SKM-1 (cell line): ENCODE measurements at regions not wholly inside any gene's neighbourhood (a gene's known extent, or its start where the extent isn't known, plus 50 kb on each side); places are given as distances from the start of the nearest gene placed in this dataset.
A peak's percentile ranks its signal among the peaks of the same experiment; 100 is the strongest.

Experiments
- DNase-seq: peaks from one replicate; lab custom pipeline; 2025; ENCODE audit not compliant: unreplicated experiment; lab: John Stamatoyannopoulos, UW

GRCh38 chr3:104520228-104520655 is 846.5 kb upstream of the ALCAM start:
- DNase-seq = no peak

- no peak for DNase-seq
Observed at GRCh38 chr3:104521606-104522336, 844.9 kb upstream of the ALCAM start.

GRCh38 chr3:104523136-104523535 is 843.6 kb upstream of the ALCAM start:
- DNase-seq = no peak

GRCh38 chr3:104526901-104527401 is 839.8 kb upstream of the ALCAM start:
- peak; percentile 9 for DNase-seq

GRCh38 chr3:104530934-104531333 is 835.8 kb upstream of the ALCAM start:
- DNase-seq = no peak

- DNase-seq = no peak
Observed at GRCh38 chr3:104536715-104537114, 830.0 kb upstream of the ALCAM start.

- DNase-seq = no peak
Observed at GRCh38 chr3:104537323-104537722, 829.4 kb upstream of the ALCAM start.

GRCh38 chr3:104546301-104546700 is 820.4 kb upstream of the ALCAM start:
- no peak for DNase-seq

- DNase-seq = no peak
Observed at GRCh38 chr3:104547031-104547430, 819.7 kb upstream of the ALCAM start.

GRCh38 chr3:104548401-104548800 is 818.3 kb upstream of the ALCAM start:
- DNase-seq = no peak

GRCh38 chr3:104549099-104549714 is 817.5 kb upstream of the ALCAM start:
- no peak for DNase-seq

- DNase-seq = no peak
Observed at GRCh38 chr3:104553121-104553520, 813.6 kb upstream of the ALCAM start.

- DNase-seq = no peak
Observed at GRCh38 chr3:104554425-104554824, 812.3 kb upstream of the ALCAM start.

- DNase-seq = no peak
Observed at GRCh38 chr3:104555728-104556127, 811.0 kb upstream of the ALCAM start.

GRCh38 chr3:104556372-104557078 is 810.2 kb upstream of the ALCAM start:
- peak; percentile 65 for DNase-seq

GRCh38 chr3:104561324-104561723 is 805.4 kb upstream of the ALCAM start:
- DNase-seq = no peak

- peak; percentile 29 for DNase-seq
Observed at GRCh38 chr3:104564045-104564643, 802.6 kb upstream of the ALCAM start.

- no peak for DNase-seq
Observed at GRCh38 chr3:104566054-104566453, 800.7 kb upstream of the ALCAM start.

- DNase-seq = no peak
Observed at GRCh38 chr3:104575634-104576033, 791.1 kb upstream of the ALCAM start.

- DNase-seq = no peak
Observed at GRCh38 chr3:104578558-104578957, 788.2 kb upstream of the ALCAM start.

- DNase-seq = no peak
Observed at GRCh38 chr3:104582092-104582491, 784.6 kb upstream of the ALCAM start.
